RWPE2 (cell line): ENCODE measurements at regions not wholly inside any gene's neighbourhood (a gene's known extent, or its start where the extent isn't known, plus 50 kb on each side); places are given as distances from the start of the nearest gene placed in this dataset.

Source experiments
- ATAC-seq: fragments of 200-7000 bp; cut with Tn5 transposase; 3 replicates; pipeline ENCODE4 v1.9.1; 2021; ENCODE audit warnings: low read depth
- DNase-seq: peaks from one replicate; pipeline ENCODE4 v3.0.0-alpha.2; 2020; ENCODE audit warnings: low spot score
- H3K27ac ChIP-seq: fragments of 450-650 bp; 2 replicates; pipeline ENCODE4 v1.5.1; 2017; ENCODE audit warnings: mild to moderate bottlenecking; ENCODE audit not compliant: poor library complexity, severe bottlenecking
- H3K27me3 ChIP-seq: fragments of 250-450 bp; sonication (Bioruptor Pico); 2 replicates; pipeline ENCODE4 v1.5.1; 2021; ENCODE audit warnings: mild to moderate bottlenecking, moderate library complexity; ENCODE audit not compliant: insufficient read depth, poor library complexity, severe bottlenecking
- H3K36me3 ChIP-seq: fragments of 250-450 bp; sonication (Bioruptor Pico); 2 replicates; pipeline ENCODE4 v1.5.1; 2020; ENCODE audit warnings: low read depth, mild to moderate bottlenecking, moderate library complexity
- H3K4me1 ChIP-seq: fragments of 250-450 bp; sonication (Bioruptor Pico); 2 replicates; pipeline ENCODE4 v1.5.1; 2021; ENCODE audit warnings: mild to moderate bottlenecking, moderate library complexity; ENCODE audit not compliant: insufficient read depth, poor library complexity, severe bottlenecking
- H3K4me3 ChIP-seq: fragments of 250-450 bp; sonication (Bioruptor Pico); 2 replicates; pipeline ENCODE4 v1.5.1; 2021; ENCODE audit warnings: mild to moderate bottlenecking, moderate library complexity; ENCODE audit not compliant: severe bottlenecking
- H3K9me3 ChIP-seq: fragments of 250-450 bp; sonication (Bioruptor Pico); 2 replicates; pipeline ENCODE4 v1.5.1; 2021; ENCODE audit warnings: mild to moderate bottlenecking, moderate library complexity; ENCODE audit not compliant: severe bottlenecking
- TF ChIP-seq, protein P1 (sequence below): fragments of 450-650 bp; IDR thresholded peaks from one replicate; pipeline ENCODE4 v1.5.1; 2017; ENCODE audit warnings: mild to moderate bottlenecking, moderate library complexity; ENCODE audit not compliant: poor library complexity, severe bottlenecking

DNA sequence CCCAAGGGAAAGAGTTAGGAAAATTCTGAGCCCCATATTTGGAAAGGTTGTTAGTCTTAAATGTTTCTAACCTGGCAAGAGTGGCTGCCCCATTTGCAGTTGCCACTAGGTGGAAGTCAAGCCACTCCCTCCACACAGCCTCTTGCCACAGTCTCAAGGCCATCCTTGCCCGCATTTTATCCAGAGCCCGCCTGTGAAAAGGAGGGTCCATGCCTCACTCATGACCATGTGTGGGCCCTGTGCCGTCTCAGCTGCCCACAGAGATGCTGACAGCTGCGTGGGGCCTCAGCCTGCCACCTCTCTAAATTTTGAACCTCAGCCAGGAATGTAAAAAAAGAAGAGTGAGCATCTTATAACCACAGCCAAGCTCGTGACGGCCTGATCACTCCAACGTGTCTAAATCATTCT is 201.5 kb upstream of the FAM241A start:
- Histone ChIP-seq H3K27me3 (no peaks in the 10 kb centered on the region), H3K4me1 (no peaks in the 10 kb centered on the region)

DNA sequence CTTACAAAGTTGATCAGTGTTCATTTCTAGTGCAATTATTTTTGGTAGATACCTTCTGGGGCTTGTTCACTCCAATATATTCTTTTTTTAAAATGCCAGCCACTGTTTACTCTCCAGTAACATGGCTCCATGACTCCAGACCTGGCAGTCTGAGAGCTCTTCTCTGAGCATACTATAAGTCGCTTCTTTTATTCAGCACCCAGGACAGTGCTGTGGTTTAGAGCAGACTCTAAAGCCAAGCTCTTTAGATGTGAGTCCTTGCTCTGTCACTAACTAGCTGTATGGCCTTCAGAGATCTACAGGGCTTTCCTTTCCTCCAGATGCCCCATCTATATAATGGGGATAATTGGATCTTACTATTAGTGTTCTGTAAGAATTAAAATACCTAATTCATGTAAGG is 200.2 kb upstream of the FAM241A start:
- ATAC-seq (0 out of 3 replicates have a peak, but pooled peaks have one; percentile 33), DNase-seq (no peak)
- no peak overlapping the region for H3K27ac ChIP-seq
- no peaks in the 10 kb centered on the region for H3K27me3 ChIP-seq
- H3K4me1 ChIP-seq = no peaks in the 10 kb centered on the region
- no peaks in the 10 kb centered on the region for H3K9me3 ChIP-seq
- TF ChIP-seq, protein P1, sequence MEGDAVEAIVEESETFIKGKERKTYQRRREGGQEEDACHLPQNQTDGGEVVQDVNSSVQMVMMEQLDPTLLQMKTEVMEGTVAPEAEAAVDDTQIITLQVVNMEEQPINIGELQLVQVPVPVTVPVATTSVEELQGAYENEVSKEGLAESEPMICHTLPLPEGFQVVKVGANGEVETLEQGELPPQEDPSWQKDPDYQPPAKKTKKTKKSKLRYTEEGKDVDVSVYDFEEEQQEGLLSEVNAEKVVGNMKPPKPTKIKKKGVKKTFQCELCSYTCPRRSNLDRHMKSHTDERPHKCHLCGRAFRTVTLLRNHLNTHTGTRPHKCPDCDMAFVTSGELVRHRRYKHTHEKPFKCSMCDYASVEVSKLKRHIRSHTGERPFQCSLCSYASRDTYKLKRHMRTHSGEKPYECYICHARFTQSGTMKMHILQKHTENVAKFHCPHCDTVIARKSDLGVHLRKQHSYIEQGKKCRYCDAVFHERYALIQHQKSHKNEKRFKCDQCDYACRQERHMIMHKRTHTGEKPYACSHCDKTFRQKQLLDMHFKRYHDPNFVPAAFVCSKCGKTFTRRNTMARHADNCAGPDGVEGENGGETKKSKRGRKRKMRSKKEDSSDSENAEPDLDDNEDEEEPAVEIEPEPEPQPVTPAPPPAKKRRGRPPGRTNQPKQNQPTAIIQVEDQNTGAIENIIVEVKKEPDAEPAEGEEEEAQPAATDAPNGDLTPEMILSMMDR = no peak
- no peak overlapping the region for H3K4me3 ChIP-seq
- H3K36me3 ChIP-seq = no peaks in the 10 kb centered on the region

More for the DNA sequence above, 201.5 kb upstream of the FAM241A start:
- DNase-seq (no peak), ATAC-seq (peak; percentile 96)
- Histone ChIP-seq H3K27ac (no peak overlapping the region), H3K36me3 (no peaks in the 10 kb centered on the region), H3K9me3 (no peaks in the 10 kb centered on the region), H3K4me3 (no peak overlapping the region)
- TF ChIP-seq, protein P1 = peak; percentile 78

DNA sequence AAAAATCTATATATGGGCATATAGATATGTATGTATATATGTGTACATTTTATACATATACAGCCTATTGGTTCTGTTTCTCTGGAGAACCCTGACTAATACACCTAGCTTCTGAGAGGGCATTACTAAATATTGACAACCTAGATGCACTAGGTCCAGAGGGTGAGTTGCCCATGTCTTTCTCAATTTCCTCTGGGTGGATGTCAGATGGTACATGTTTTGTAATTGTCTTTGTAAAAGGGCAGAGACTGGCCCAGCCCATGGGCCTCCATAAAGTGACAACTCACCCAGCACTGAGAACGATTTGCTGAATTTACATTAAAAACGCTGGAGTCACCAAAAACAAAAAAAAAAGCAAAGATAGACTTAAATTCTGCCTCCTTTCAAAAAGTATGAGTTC is 198.5 kb upstream of the FAM241A start:
- no peak overlapping the region for H3K27ac ChIP-seq
- H3K27me3 ChIP-seq = no peaks in the 10 kb centered on the region
- no peaks in the 10 kb centered on the region for H3K36me3 ChIP-seq
- no peak overlapping the region for H3K4me3 ChIP-seq
- ATAC-seq = no peak
- DNase-seq = no peak
- no peaks in the 10 kb centered on the region for H3K9me3 ChIP-seq
- H3K4me1 ChIP-seq = no peaks in the 10 kb centered on the region
- TF ChIP-seq, protein P1 = no peak

DNA sequence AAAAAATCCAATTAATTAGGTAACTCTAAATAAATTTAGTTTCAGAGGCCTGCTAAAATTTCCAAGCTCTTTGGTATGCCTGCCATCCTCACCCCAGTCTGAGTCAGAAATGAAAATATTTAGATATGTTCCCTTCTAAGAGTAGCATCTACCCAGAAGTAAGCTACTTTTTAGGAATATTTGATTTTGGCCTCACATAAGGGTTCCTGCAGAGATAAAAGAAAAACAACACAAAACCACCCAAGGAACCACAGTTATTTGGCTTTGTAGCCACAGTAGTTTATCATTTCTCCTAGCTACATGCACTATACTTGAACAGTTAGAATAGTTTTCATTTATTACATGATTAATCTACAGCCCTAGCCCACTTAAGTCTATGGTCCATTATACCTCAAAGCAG is 192.6 kb upstream of the FAM241A start:
- no peaks in the 10 kb centered on the region for H3K4me1 ChIP-seq
- no peak for ATAC-seq
- TF ChIP-seq, protein P1 = no peak
- H3K36me3 ChIP-seq = no peaks in the 10 kb centered on the region
- H3K4me3 ChIP-seq = no peak overlapping the region
- no peaks in the 10 kb centered on the region for H3K27me3 ChIP-seq
- no peak overlapping the region for H3K27ac ChIP-seq
- no peak for DNase-seq
- H3K9me3 ChIP-seq = no peaks in the 10 kb centered on the region

DNA sequence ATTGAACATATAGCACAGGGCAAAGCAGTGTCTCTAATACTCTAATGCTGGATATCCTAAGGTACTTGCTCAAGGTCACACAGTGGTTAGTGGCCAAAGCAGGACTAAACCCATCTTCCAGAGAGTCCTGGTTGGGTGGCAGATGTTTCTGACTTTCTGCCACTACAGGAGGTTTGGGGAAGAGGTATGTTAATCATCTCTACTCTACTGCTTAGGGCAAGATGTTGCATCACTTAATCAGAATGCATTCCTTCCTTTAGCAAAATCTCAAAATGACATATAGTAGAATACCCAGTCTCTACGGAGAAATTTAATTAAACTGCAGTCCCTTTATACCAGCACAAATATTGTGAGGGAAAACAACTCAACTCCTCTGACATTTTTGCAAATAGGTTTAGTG is 190.7 kb upstream of the FAM241A start:
- Histone ChIP-seq H3K4me1 (no peaks in the 10 kb centered on the region), H3K9me3 (no peaks in the 10 kb centered on the region), H3K4me3 (no peak overlapping the region), H3K27ac (no peak overlapping the region), H3K27me3 (no peaks in the 10 kb centered on the region), H3K36me3 (no peaks in the 10 kb centered on the region)
- DNase-seq (no peak), ATAC-seq (no peak)
- TF ChIP-seq, protein P1 = no peak
